ENCODE measurements at regions not wholly inside any gene's neighbourhood (a gene's known extent, or its start where the extent isn't known, plus 50 kb on each side); places are given as distances from the start of the nearest gene placed in this dataset.
A peak's percentile ranks its signal among the peaks of the same experiment; 100 is the strongest.

DNA sequence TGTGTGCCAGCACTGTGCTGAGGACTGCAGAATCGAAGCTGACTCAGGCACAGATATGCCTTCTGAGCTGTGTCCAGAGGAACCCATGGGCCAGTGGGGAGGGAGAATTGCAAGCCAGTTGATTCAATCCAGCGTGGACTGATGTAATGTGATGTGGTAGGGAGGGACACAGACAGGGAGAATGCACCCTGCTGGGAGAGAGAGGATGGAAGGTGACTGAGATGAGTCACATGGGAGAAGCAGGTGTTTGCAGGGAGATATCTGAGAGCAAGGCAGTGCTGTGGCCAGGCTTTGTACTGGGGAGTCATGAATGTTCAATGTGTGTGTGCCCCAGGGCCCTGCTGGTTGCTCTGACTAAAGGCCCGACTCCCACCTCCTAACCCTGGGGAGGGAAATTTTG is 75.7 kb downstream of the IRX1 start:
- POLR2A ChIA-PET, result no interaction called here
- DNase-seq, result no peak
- no peaks in the 10 kb centered on the region for H3K9me3 ChIP-seq (ENCODE audit: low read length)

DNA sequence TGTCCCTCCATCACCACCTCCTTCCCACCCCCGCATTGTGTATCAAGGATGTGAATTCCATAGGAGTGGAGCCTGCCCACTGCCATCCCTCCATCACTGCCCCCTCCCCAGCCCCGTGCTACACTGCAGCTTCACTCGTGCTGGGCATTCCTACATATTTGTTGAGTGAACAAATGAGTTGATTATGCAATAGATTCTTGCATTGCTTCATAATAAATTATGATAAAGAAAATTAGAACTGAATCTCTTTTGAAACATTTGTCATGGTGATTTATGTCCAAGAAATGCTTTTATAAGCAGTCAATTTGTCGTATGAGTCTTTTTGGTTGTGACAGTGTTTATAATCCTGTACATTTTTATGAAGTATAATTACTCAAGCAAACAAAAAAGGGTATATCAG is 83.2 kb downstream of the IRX1 start:
- Histone ChIP-seq H3K27me3 (ENCODE audit: insufficient read depth, low read length, poor library complexity, severe bottlenecking) (no peaks in the 10 kb centered on the region), H3K4me1 (ENCODE audit: insufficient read depth, low read length) (no peaks in the 10 kb centered on the region), H3K27ac (ENCODE audit: low read depth, low read length) (no peak overlapping the region), H3K9me3 (ENCODE audit: low read length) (no peaks in the 10 kb centered on the region), H3K4me3 (ENCODE audit: low read length) (no peak overlapping the region), H3K36me3 (ENCODE audit: insufficient read depth, low read length) (no peaks in the 10 kb centered on the region)
- no peaks in the 10 kb centered on the region for H3K4me1 Mint-ChIP-seq
- H3K9me3 Mint-ChIP-seq, result peaks cover 0 to 8% (median 4%) of the 10 kb centered on the region in 5 donors
- no peaks in the 10 kb centered on the region for H3K36me3 Mint-ChIP-seq
- no peak for DNase-seq
- no peak overlapping the region for H3K4me3 Mint-ChIP-seq
- POLR2A ChIA-PET, result no interaction called here
- H3K27ac Mint-ChIP-seq, result no peak overlapping the region
- CTCF ChIA-PET, result no interaction called here
- H3K27me3 Mint-ChIP-seq, result no peaks in the 10 kb centered on the region

More for the DNA sequence above, 75.7 kb downstream of the IRX1 start:
- no peaks in the 10 kb centered on the region for H3K36me3 ChIP-seq (ENCODE audit: insufficient read depth, low read length)
- Mint-ChIP-seq H3K4me1 (no peaks in the 10 kb centered on the region), H3K9me3 (peaks cover 4 to 16% (median 7%) of the 10 kb centered on the region in 5 donors), H3K27ac (no peak overlapping the region), H3K4me3 (no peak overlapping the region), H3K27me3 (no peaks in the 10 kb centered on the region), H3K36me3 (no peaks in the 10 kb centered on the region)
- H3K27ac ChIP-seq (ENCODE audit: low read depth, low read length), result no peak overlapping the region
- H3K4me3 ChIP-seq (ENCODE audit: low read length), result no peak overlapping the region
- H3K4me1 ChIP-seq (ENCODE audit: insufficient read depth, low read length), result no peaks in the 10 kb centered on the region
- CTCF ChIA-PET, result no interaction called here
- no peaks in the 10 kb centered on the region for H3K27me3 ChIP-seq (ENCODE audit: insufficient read depth, low read length, poor library complexity, severe bottlenecking)

DNA sequence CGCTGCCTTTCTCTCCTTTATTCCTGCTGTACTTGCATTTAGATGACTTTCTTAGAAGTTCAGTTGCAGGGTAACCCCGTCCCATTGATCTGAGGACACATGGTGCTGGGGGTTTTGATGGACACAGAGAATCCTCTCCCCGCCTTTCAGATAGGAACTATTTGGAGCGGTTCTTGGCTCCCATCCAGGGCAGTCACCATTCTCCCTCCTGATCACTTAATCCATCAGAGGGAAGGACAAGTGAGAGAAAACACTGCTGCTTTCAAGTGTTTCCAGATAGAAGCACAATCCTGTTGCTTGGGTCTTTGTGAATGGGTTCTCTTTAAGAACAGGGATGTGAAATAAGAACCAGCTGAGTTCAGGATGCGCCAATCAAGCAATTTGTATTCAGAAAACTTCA is 85.2 kb downstream of the IRX1 start:
- H3K9me3 Mint-ChIP-seq, result peaks cover 2 to 14% (median 4%) of the 10 kb centered on the region in 5 donors
- Histone ChIP-seq H3K4me3 (ENCODE audit: low read length) (no peak overlapping the region), H3K27ac (ENCODE audit: low read depth, low read length) (no peak overlapping the region), H3K36me3 (ENCODE audit: insufficient read depth, low read length) (no peaks in the 10 kb centered on the region), H3K4me1 (ENCODE audit: insufficient read depth, low read length) (no peaks in the 10 kb centered on the region), H3K27me3 (ENCODE audit: insufficient read depth, low read length, poor library complexity, severe bottlenecking) (no peaks in the 10 kb centered on the region), H3K9me3 (ENCODE audit: low read length) (no peaks in the 10 kb centered on the region)
- ChIA-PET POLR2A (no interaction called here), CTCF (no interaction called here)
- no peaks in the 10 kb centered on the region for H3K4me1 Mint-ChIP-seq
- no peak overlapping the region for H3K27ac Mint-ChIP-seq
- peak overlapping the region in 1 of 7 donors; percentile 27 for H3K4me3 Mint-ChIP-seq
- no peaks in the 10 kb centered on the region for H3K36me3 Mint-ChIP-seq
- no peak for DNase-seq
- no peaks in the 10 kb centered on the region for H3K27me3 Mint-ChIP-seq

DNA sequence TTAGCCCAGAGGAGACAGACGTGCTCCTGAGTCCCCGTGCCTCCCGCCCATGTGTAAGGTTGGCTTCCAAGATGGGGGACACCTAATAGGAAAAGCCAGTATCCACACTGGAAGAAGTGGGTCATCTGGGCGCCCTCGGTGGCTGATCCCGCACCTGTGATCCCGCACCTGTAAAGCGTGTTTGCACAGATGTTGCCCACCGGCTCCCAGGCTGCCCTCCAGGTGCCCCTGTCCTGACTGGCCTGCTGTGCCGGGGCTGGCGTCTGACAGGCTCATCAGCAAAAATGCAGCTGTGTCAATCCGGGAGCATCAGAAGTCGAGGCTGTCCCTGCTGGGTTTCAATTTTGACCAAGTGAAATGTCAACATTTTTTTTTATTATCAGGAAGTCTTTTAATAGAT is 88.5 kb downstream of the IRX1 start:
- CTCF ChIA-PET, result no interaction called here
- H3K36me3 ChIP-seq (ENCODE audit: insufficient read depth, low read length), result no peaks in the 10 kb centered on the region

DNA sequence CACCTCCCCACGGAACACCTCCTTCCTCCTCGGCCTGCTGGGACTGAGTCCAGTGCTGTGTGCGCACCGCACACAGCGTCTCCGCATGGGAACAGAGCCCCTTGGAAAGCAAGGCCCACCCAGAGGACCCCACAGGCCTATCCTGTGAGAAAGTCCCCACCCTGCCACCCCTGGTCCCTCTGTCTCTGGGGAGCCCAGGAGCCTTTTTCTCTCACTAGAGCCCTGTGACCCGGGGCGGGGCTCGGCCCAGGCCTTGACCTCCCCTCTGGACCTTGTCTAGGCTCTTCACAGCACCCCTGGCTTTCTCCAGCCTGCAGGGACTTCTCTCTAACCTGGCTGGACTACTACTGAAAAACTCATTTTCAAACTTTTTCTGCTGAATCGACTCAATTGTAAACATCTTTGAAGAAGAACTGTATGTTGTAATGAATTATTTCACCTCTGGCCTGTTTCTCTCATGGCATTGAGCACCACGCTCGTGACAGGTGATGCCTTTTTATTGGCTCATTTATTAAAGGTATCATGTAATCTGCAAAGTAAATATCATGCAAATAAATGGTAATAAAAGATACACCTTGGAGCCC is 89.2 kb downstream of the IRX1 start:
- no peaks in the 10 kb centered on the region for H3K36me3 ChIP-seq (ENCODE audit: insufficient read depth, low read length)
- Mint-ChIP-seq H3K27ac (no peak overlapping the region), H3K36me3 (no peaks in the 10 kb centered on the region), H3K27me3 (no peaks in the 10 kb centered on the region), H3K4me1 (no peaks in the 10 kb centered on the region), H3K4me3 (no peak overlapping the region), H3K9me3 (peaks cover 3 to 11% (median 4%) of the 10 kb centered on the region in 5 donors)
- no peak overlapping the region for H3K27ac ChIP-seq (ENCODE audit: low read depth, low read length)
- no peaks in the 10 kb centered on the region for H3K4me1 ChIP-seq (ENCODE audit: insufficient read depth, low read length)
- no peaks in the 10 kb centered on the region for H3K27me3 ChIP-seq (ENCODE audit: insufficient read depth, low read length, poor library complexity, severe bottlenecking)
- no peak overlapping the region for H3K4me3 ChIP-seq (ENCODE audit: low read length)
- no peaks in the 10 kb centered on the region for H3K9me3 ChIP-seq (ENCODE audit: low read length)
- POLR2A ChIA-PET, result no interaction called here
- no peak for DNase-seq
- CTCF ChIA-PET, result no interaction called here

More for the DNA sequence above, 88.5 kb downstream of the IRX1 start:
- Histone ChIP-seq H3K9me3 (ENCODE audit: low read length) (no peaks in the 10 kb centered on the region), H3K27ac (ENCODE audit: low read depth, low read length) (no peak overlapping the region), H3K4me1 (ENCODE audit: insufficient read depth, low read length) (no peaks in the 10 kb centered on the region), H3K4me3 (ENCODE audit: low read length) (no peak overlapping the region), H3K27me3 (ENCODE audit: insufficient read depth, low read length, poor library complexity, severe bottlenecking) (no peaks in the 10 kb centered on the region)
- Mint-ChIP-seq H3K4me3 (no peak overlapping the region), H3K27ac (no peak overlapping the region), H3K27me3 (no peaks in the 10 kb centered on the region), H3K4me1 (no peaks in the 10 kb centered on the region), H3K36me3 (no peaks in the 10 kb centered on the region), H3K9me3 (peaks cover 3 to 13% (median 4%) of the 10 kb centered on the region in 5 donors)
- DNase-seq, result no peak
- POLR2A ChIA-PET, result no interaction called here

DNA sequence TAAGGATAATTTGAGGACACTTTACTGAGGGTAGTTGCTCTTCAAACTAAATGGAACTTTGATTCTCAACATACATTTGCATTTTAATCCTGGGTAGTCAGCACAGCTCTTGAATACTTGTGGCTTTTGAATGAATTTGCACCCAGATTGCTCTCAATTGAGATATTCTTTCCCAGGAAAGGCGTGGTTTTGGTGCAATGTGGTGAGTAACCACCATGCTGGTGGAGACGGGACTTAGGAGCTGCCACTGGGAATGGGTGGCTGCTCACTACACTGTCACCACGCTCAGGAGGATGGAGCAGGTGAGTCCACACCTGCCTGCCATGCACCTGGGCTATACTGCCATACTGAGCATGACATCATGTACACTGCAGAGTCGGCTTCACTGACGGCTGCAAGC is 99.2 kb downstream of the IRX1 start:
- Histone ChIP-seq H3K36me3 (ENCODE audit: insufficient read depth, low read length) (no peaks in the 10 kb centered on the region), H3K4me3 (ENCODE audit: low read length) (no peak overlapping the region), H3K9me3 (ENCODE audit: low read length) (no peaks in the 10 kb centered on the region), H3K27me3 (ENCODE audit: insufficient read depth, low read length, poor library complexity, severe bottlenecking) (no peaks in the 10 kb centered on the region), H3K4me1 (ENCODE audit: insufficient read depth, low read length) (no peaks in the 10 kb centered on the region), H3K27ac (ENCODE audit: low read depth, low read length) (no peak overlapping the region)
- peaks cover 0 to 12% (median 6%) of the 10 kb centered on the region in 5 donors for H3K9me3 Mint-ChIP-seq
- no peaks in the 10 kb centered on the region for H3K27me3 Mint-ChIP-seq
- CTCF ChIA-PET, result no interaction called here
- POLR2A ChIA-PET, result no interaction called here
- DNase-seq, result no peak
- H3K36me3 Mint-ChIP-seq, result no peaks in the 10 kb centered on the region
- H3K4me1 Mint-ChIP-seq, result no peaks in the 10 kb centered on the region
- H3K27ac Mint-ChIP-seq, result no peak overlapping the region
- H3K4me3 Mint-ChIP-seq, result no peak overlapping the region

DNA sequence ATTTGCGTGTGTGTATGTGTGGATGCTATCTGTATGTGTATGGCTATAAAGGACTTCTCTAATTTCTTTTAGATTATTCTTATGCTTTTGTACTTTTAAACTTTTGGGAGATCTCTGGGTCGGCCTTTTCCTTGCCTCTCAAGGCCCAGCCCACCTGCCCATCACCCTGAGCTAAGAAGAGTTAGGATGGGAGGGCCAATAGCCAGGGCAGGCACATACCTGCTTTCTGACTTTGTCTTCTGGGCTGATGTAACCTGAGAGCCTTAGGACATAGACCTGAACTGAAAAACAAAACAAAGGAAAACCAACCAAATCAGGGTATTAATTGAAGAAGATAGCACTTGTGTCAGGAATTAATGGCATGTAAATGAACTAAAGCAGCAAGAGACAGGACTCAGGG is 100.2 kb downstream of the IRX1 start:
- CTCF ChIA-PET, result no interaction called here
- no peak overlapping the region for H3K4me3 Mint-ChIP-seq
- peaks cover 0 to 10% (median 8%) of the 10 kb centered on the region in 5 donors for H3K9me3 Mint-ChIP-seq

DNA sequence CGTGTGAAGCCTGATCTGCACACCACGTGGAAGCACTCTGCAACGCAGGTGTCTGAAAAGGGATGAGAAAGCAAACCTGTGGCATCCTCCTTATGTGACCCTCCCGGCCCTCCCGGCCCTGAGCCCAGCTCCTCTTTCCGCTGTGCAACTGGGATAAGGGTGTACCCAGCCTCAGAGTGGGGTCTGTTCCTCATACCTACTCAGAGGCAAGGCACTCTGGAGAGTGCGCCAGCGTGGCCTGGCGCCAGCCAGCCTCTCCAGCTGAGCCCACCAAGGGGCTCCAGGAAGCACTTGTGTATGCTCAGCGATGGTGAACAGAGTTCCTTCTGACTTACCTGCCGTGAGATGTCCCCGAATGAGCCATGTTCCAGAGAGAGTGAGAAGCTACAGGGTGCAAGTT is 102.8 kb downstream of the IRX1 start:
- POLR2A ChIA-PET, result no interaction called here
- CTCF ChIA-PET, result no interaction called here
- H3K9me3 Mint-ChIP-seq, result peaks cover 0 to 10% (median 5%) of the 10 kb centered on the region in 5 donors

More for the DNA sequence above, 100.2 kb downstream of the IRX1 start:
- H3K36me3 ChIP-seq (ENCODE audit: insufficient read depth, low read length), result no peaks in the 10 kb centered on the region
- H3K4me1 ChIP-seq (ENCODE audit: insufficient read depth, low read length), result no peaks in the 10 kb centered on the region
- no peaks in the 10 kb centered on the region for H3K27me3 ChIP-seq (ENCODE audit: insufficient read depth, low read length, poor library complexity, severe bottlenecking)
- H3K4me3 ChIP-seq (ENCODE audit: low read length), result no peak overlapping the region
- Mint-ChIP-seq H3K4me1 (no peaks in the 10 kb centered on the region), H3K27me3 (no peaks in the 10 kb centered on the region), H3K36me3 (no peaks in the 10 kb centered on the region), H3K27ac (no peak overlapping the region)
- H3K9me3 ChIP-seq (ENCODE audit: low read length), result no peaks in the 10 kb centered on the region
- no peak overlapping the region for H3K27ac ChIP-seq (ENCODE audit: low read depth, low read length)
- DNase-seq, result no peak
- POLR2A ChIA-PET, result no interaction called here

DNA sequence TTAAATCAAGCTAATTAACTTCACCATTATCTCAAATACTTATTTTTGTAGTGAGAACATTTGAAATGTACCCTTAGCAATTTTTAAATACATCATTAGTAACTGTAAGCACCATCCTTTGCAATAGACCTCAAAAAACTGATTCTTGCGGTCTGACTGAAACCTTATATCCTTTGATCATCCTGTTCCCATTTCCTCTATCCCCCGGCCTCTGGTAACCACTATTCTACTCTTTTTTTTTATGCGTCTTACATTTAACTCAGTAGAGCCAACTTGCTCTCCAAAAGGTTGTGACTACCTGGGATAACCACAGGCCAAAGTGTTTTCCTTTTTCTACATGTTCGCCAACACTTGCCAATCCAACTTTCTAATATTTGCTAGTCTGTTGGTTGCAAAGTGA is 106.1 kb downstream of the IRX1 start:
- no peaks in the 10 kb centered on the region for H3K36me3 ChIP-seq (ENCODE audit: insufficient read depth, low read length)
- no peak overlapping the region for H3K4me3 Mint-ChIP-seq
- H3K9me3 ChIP-seq (ENCODE audit: low read length), result no peaks in the 10 kb centered on the region
- no peak overlapping the region for H3K27ac ChIP-seq (ENCODE audit: low read depth, low read length)
- no peak for DNase-seq
- H3K27me3 Mint-ChIP-seq, result no peaks in the 10 kb centered on the region
- H3K27me3 ChIP-seq (ENCODE audit: insufficient read depth, low read length, poor library complexity, severe bottlenecking), result no peaks in the 10 kb centered on the region
- no peaks in the 10 kb centered on the region for H3K36me3 Mint-ChIP-seq
- ChIA-PET CTCF (no interaction called here), POLR2A (no interaction called here)
- peaks cover 2 to 9% (median 7%) of the 10 kb centered on the region in 5 donors for H3K9me3 Mint-ChIP-seq
- no peaks in the 10 kb centered on the region for H3K4me1 Mint-ChIP-seq
- H3K4me3 ChIP-seq (ENCODE audit: low read length), result no peak overlapping the region
- H3K27ac Mint-ChIP-seq, result no peak overlapping the region
- H3K4me1 ChIP-seq (ENCODE audit: insufficient read depth, low read length), result no peaks in the 10 kb centered on the region

More for the DNA sequence above, 102.8 kb downstream of the IRX1 start:
- no peak for DNase-seq
- Mint-ChIP-seq H3K36me3 (no peaks in the 10 kb centered on the region), H3K4me1 (no peaks in the 10 kb centered on the region), H3K4me3 (no peak overlapping the region), H3K27ac (no peak overlapping the region), H3K27me3 (no peaks in the 10 kb centered on the region)
- Histone ChIP-seq H3K27me3 (ENCODE audit: insufficient read depth, low read length, poor library complexity, severe bottlenecking) (no peaks in the 10 kb centered on the region), H3K4me1 (ENCODE audit: insufficient read depth, low read length) (no peaks in the 10 kb centered on the region), H3K9me3 (ENCODE audit: low read length) (no peaks in the 10 kb centered on the region), H3K27ac (ENCODE audit: low read depth, low read length) (no peak overlapping the region), H3K4me3 (ENCODE audit: low read length) (no peak overlapping the region), H3K36me3 (ENCODE audit: insufficient read depth, low read length) (no peaks in the 10 kb centered on the region)

All from CD8-positive, alpha-beta memory T cell (primary cell).